ENCODE measurements at regions not wholly inside any gene's neighbourhood (a gene's known extent, or its start where the extent isn't known, plus 50 kb on each side); places are given as distances from the start of the nearest gene placed in this dataset.

GRCh38 chr3:27629366-27629765 lies 92.8 kb downstream of the EOMES start:
- H2AFZ ChIP-seq (ENCODE audit: low read length): no peak overlapping the region
- CTCF ChIA-PET (ENCODE audit: unreplicated experiment): no interaction called here
- no peaks in the 10 kb centered on the region for H3K4me1 ChIP-seq (ENCODE audit: insufficient read depth, low read length, poor library complexity, severe bottlenecking)
- no peaks in the 10 kb centered on the region for H4K20me1 ChIP-seq (ENCODE audit: insufficient read depth, low read length)
- no peaks in the 10 kb centered on the region for H3K79me2 ChIP-seq (ENCODE audit: insufficient read depth, low read depth, low read length)
- POLR2A ChIA-PET: no interaction called here
- no peaks in the 10 kb centered on the region for H3K36me3 ChIP-seq (ENCODE audit: insufficient read depth, low read length)
- intact Hi-C loops (cut with micrococcal nuclease; ENCODE audit: unreplicated experiment): no loop called here
- no peak overlapping the region for H3K4me3 ChIP-seq (ENCODE audit: low read depth, low read length, poor library complexity, severe bottlenecking)
- H3K4me2 ChIP-seq (ENCODE audit: low read length): no peak overlapping the region
- H3K9me3 ChIP-seq (ENCODE audit: low read length): no peaks in the 10 kb centered on the region
- TF ChIP-seq EZH2phosphoT487 (IDR thresholded peaks at IDR 0.05; ENCODE audit: borderline replicate concordance, low read depth, low read length): no peak
- TF ChIP-seq, protein P1, sequence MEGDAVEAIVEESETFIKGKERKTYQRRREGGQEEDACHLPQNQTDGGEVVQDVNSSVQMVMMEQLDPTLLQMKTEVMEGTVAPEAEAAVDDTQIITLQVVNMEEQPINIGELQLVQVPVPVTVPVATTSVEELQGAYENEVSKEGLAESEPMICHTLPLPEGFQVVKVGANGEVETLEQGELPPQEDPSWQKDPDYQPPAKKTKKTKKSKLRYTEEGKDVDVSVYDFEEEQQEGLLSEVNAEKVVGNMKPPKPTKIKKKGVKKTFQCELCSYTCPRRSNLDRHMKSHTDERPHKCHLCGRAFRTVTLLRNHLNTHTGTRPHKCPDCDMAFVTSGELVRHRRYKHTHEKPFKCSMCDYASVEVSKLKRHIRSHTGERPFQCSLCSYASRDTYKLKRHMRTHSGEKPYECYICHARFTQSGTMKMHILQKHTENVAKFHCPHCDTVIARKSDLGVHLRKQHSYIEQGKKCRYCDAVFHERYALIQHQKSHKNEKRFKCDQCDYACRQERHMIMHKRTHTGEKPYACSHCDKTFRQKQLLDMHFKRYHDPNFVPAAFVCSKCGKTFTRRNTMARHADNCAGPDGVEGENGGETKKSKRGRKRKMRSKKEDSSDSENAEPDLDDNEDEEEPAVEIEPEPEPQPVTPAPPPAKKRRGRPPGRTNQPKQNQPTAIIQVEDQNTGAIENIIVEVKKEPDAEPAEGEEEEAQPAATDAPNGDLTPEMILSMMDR (conservative IDR thresholded peaks at IDR 0.05; ENCODE audit: low read length): no peak
- H3K9me2 ChIP-seq (ENCODE audit: insufficient read depth, low read length): no peaks in the 10 kb centered on the region
- H3K27ac ChIP-seq (ENCODE audit: low read depth, low read length, poor library complexity, severe bottlenecking): no peak overlapping the region
- DNase-seq (ENCODE audit: low spot score): no peak
- BruUV-seq (replicated peaks): no TSS peak

DNA sequence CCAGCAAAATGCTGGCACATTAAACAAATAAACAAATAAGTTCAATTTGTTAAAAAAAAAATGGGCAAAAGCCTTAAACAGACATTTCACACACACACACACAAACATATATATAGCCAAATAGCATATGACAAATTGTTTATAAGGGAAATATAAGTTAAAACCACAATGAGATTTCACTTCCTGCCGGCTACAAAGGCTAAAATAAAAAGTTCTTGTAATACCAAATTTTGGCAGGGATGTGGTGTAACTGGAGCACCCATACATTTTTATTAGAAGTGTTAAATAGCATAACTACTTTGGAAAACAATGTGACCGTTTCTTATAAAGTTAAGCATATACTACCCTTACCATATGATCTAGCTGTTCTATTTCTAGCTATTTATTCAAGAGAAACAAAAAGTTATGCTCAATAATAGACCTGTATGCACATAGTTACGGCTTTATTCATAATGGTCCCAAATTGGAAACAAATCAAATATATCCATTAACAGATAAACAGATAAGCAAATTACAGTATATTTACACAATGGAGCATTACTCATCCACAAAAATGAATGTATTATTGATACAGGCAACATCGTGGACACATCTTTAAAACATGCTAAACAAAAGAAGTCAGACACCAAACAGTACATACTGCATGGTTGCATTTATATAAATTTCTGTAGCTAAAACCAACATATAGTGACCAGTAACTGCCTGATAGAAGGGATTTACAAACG lies 93.9 kb downstream of the EOMES start:
- H3K4me2 ChIP-seq (ENCODE audit: low read length): no peak overlapping the region
- CTCF ChIA-PET (ENCODE audit: unreplicated experiment): no interaction called here
- TF ChIP-seq EZH2phosphoT487 (IDR thresholded peaks at IDR 0.05; ENCODE audit: borderline replicate concordance, low read depth, low read length): no peak
- TF ChIP-seq, protein P1 (conservative IDR thresholded peaks at IDR 0.05; ENCODE audit: low read length): no peak
- H4K20me1 ChIP-seq (ENCODE audit: insufficient read depth, low read length): no peaks in the 10 kb centered on the region
- no peaks in the 10 kb centered on the region for H3K4me1 ChIP-seq (ENCODE audit: insufficient read depth, low read length, poor library complexity, severe bottlenecking)
- POLR2A ChIA-PET: interaction anchor here (0.7 kb wide), 1 partner anchor 21 kb away, joined by 3 read pairs; no protein-coding TSS in a partner anchor
- no peak overlapping the region for H2AFZ ChIP-seq (ENCODE audit: low read length)
- H3K9me2 ChIP-seq (ENCODE audit: insufficient read depth, low read length): no peaks in the 10 kb centered on the region
- no peaks in the 10 kb centered on the region for H3K36me3 ChIP-seq (ENCODE audit: insufficient read depth, low read length)
- H3K4me3 ChIP-seq (ENCODE audit: low read depth, low read length, poor library complexity, severe bottlenecking): no peak overlapping the region
- no peak overlapping the region for H3K27ac ChIP-seq (ENCODE audit: low read depth, low read length, poor library complexity, severe bottlenecking)
- no peak for DNase-seq (ENCODE audit: low spot score)
- no TSS peak for BruUV-seq (replicated peaks)
- no peaks in the 10 kb centered on the region for H3K9me3 ChIP-seq (ENCODE audit: low read length)
- no peaks in the 10 kb centered on the region for H3K79me2 ChIP-seq (ENCODE audit: insufficient read depth, low read depth, low read length)
- intact Hi-C loops (cut with micrococcal nuclease; ENCODE audit: unreplicated experiment): no loop called here

DNA sequence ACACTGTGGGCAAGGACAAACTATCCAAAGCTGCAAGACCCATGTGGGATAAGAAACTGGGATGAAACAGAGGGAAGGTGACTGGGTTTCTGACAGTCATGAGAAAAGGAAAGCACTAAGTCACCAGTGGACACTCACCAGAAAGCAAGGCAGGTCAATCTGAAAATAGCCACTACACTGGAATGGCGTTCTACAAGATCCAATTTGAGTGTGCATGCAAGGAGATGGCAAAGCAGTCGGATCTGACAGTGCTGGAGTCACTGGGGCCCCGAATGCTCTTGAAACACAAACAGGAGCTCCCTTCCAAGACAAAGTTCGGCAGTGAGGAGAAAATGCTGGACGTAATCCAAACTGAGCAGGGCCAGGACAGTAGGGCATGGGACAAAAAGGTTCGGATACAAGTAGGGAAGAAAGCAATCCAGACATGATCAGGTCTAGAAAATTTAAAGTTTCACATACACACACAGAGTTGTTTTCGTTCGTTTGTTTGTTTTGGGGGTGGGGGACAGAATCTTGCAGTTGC lies 95.5 kb downstream of the EOMES start:
- Histone ChIP-seq H3K27ac (ENCODE audit: low read depth, low read length, poor library complexity, severe bottlenecking) (no peak overlapping the region), H3K4me1 (ENCODE audit: insufficient read depth, low read length, poor library complexity, severe bottlenecking) (no peaks in the 10 kb centered on the region), H3K36me3 (ENCODE audit: insufficient read depth, low read length) (no peaks in the 10 kb centered on the region), H3K79me2 (ENCODE audit: insufficient read depth, low read depth, low read length) (no peaks in the 10 kb centered on the region), H2AFZ (ENCODE audit: low read length) (no peak overlapping the region), H4K20me1 (ENCODE audit: insufficient read depth, low read length) (no peaks in the 10 kb centered on the region), H3K4me3 (ENCODE audit: low read depth, low read length, poor library complexity, severe bottlenecking) (no peak overlapping the region), H3K9me3 (ENCODE audit: low read length) (no peaks in the 10 kb centered on the region), H3K9me2 (ENCODE audit: insufficient read depth, low read length) (no peaks in the 10 kb centered on the region), H3K4me2 (ENCODE audit: low read length) (no peak overlapping the region)
- ChIA-PET CTCF (ENCODE audit: unreplicated experiment) (no interaction called here), POLR2A (interaction anchor here (0.5 kb wide), 1 partner anchor 583 kb away, joined by 3 read pairs; no protein-coding TSS in a partner anchor)
- intact Hi-C loops (cut with micrococcal nuclease; ENCODE audit: unreplicated experiment): no loop called here
- BruUV-seq (replicated peaks): no TSS peak
- DNase-seq (ENCODE audit: low spot score): no peak
- TF ChIP-seq, protein P1 (conservative IDR thresholded peaks at IDR 0.05; ENCODE audit: low read length): no peak
- TF ChIP-seq EZH2phosphoT487 (IDR thresholded peaks at IDR 0.05; ENCODE audit: borderline replicate concordance, low read depth, low read length): no peak
